A673 (cell line): ENCODE measurements at regions not wholly inside any gene's neighbourhood (a gene's known extent, or its start where the extent isn't known, plus 50 kb on each side); places are given as distances from the start of the nearest gene placed in this dataset.

Experiments
- BruUV-seq: library from RNA; stranded (reverse); fragments of 400-500 nt; replicated peaks from 2 replicates; lab custom pipeline; 2021; lab: Mats Ljungman, UMichigan
- CTCF ChIA-PET: fragments of 300-600 bp; sonication (Branson Sonifier 250); formaldehyde crosslinking; loops from one replicate; lab custom pipeline; 2022; ENCODE audit warnings: antibody characterized with exemption; lab: Charles Lee
- POLR2A ChIA-PET: fragments of 300-600 bp; sonication (Branson Sonifier 250); formaldehyde crosslinking; loops from one replicate; lab custom pipeline; 2022; ENCODE audit warnings: antibody characterized with exemption; ENCODE audit not compliant: low non-redundant PET; lab: Charles Lee
- DNase-seq: peaks from one replicate; pipeline ENCODE4 v3.0.0-alpha.2; 2015; ENCODE audit warnings: low spot score
- H3K27ac ChIP-seq: fragments of 200-600 bp; sonication (generic); 2 replicates; pipeline ENCODE4 v1.5.1; 2016; ENCODE audit warnings: mixed run types, low read depth, mild to moderate bottlenecking, mixed read lengths, antibody characterized with exemption, low read length; ENCODE audit not compliant: poor library complexity, severe bottlenecking
- H3K27me3 ChIP-seq: fragments of 200-600 bp; sonication (generic); replicated peaks from 2 replicates; pipeline ENCODE4 v1.6.1; 2017; ENCODE audit warnings: mixed run types, low read depth, mild to moderate bottlenecking, mixed read lengths, antibody characterized with exemption, low read length; ENCODE audit not compliant: insufficient read depth, poor library complexity
- H3K36me3 ChIP-seq: fragments of 200-600 bp; sonication (generic); 2 replicates; pipeline ENCODE4 v1.6.1; 2016; ENCODE audit warnings: mixed run types, mild to moderate bottlenecking, mixed read lengths, antibody characterized with exemption, low read length; ENCODE audit not compliant: insufficient read depth, poor library complexity, severe bottlenecking
- H3K4me1 ChIP-seq: fragments of 200-600 bp; sonication (generic); 2 replicates; pipeline ENCODE4 v1.6.1; 2017; ENCODE audit warnings: mixed run types, mild to moderate bottlenecking, mixed read lengths, antibody characterized with exemption, low read length; ENCODE audit not compliant: insufficient read depth, poor library complexity, severe bottlenecking
- H3K4me3 ChIP-seq: fragments of 200-600 bp; sonication (generic); 2 replicates; pipeline ENCODE4 v1.5.1; 2016; ENCODE audit warnings: low read depth, mixed run types, mild to moderate bottlenecking, mixed read lengths, low read length; ENCODE audit not compliant: poor library complexity, severe bottlenecking
- H3K9me3 ChIP-seq: fragments of 200-600 bp; sonication (generic); 2 replicates; pipeline ENCODE4 v1.6.1; 2016; ENCODE audit warnings: mixed run types, low read depth, mild to moderate bottlenecking, mixed read lengths, antibody characterized with exemption, low read length; ENCODE audit not compliant: poor library complexity, severe bottlenecking
- EZH2 ChIP-seq: fragments of 200-600 bp; sonication (generic); IDR thresholded peaks from 2 replicates; pipeline ENCODE4 v1.6.1; 2017; ENCODE audit warnings: borderline replicate concordance, low read depth, mild to moderate bottlenecking, mixed read lengths, antibody characterized with exemption, low read length; ENCODE audit not compliant: poor library complexity, severe bottlenecking
- intact Hi-C: fragments of 100-400 bp; cut with micrococcal nuclease; formaldehyde crosslinking; loops from one replicate; pipeline ENCODE4 v1.10.0; 2022; ENCODE audit not compliant: unreplicated experiment
- TF ChIP-seq, protein P1 (sequence below): fragments of 300-800, 200-600 bp; sonication (generic); conservative IDR thresholded peaks from 2 replicates; pipeline ENCODE4 v1.5.1; 2017; ENCODE audit warnings: low read depth, mild to moderate bottlenecking, antibody characterized with exemption, low read length, moderate library complexity, mixed read lengths

- peaks cover 27% of the 10 kb centered on the region for H3K27me3 ChIP-seq
- H3K36me3 ChIP-seq, result no peaks in the 10 kb centered on the region
- no peaks in the 10 kb centered on the region for H3K9me3 ChIP-seq
- ChIA-PET CTCF (no interaction called here), POLR2A (no interaction called here)
- H3K4me3 ChIP-seq, result no peak overlapping the region
- TF ChIP-seq, protein P1, sequence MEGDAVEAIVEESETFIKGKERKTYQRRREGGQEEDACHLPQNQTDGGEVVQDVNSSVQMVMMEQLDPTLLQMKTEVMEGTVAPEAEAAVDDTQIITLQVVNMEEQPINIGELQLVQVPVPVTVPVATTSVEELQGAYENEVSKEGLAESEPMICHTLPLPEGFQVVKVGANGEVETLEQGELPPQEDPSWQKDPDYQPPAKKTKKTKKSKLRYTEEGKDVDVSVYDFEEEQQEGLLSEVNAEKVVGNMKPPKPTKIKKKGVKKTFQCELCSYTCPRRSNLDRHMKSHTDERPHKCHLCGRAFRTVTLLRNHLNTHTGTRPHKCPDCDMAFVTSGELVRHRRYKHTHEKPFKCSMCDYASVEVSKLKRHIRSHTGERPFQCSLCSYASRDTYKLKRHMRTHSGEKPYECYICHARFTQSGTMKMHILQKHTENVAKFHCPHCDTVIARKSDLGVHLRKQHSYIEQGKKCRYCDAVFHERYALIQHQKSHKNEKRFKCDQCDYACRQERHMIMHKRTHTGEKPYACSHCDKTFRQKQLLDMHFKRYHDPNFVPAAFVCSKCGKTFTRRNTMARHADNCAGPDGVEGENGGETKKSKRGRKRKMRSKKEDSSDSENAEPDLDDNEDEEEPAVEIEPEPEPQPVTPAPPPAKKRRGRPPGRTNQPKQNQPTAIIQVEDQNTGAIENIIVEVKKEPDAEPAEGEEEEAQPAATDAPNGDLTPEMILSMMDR, result no peak
- no peak for TF ChIP-seq EZH2
- H3K27ac ChIP-seq, result no peak overlapping the region
- H3K4me1 ChIP-seq, result no peaks in the 10 kb centered on the region
- no TSS peak for BruUV-seq
- DNase-seq, result no peak
- intact Hi-C loops, result no loop called here
Measured at GRCh38 chr16:79318143-79318899, 282.2 kb downstream of the MAF start.

GRCh38 chr16:79317521-79317920 lies 283.0 kb downstream of the MAF start:
- DNase-seq, result no peak
- peaks cover 27% of the 10 kb centered on the region for H3K27me3 ChIP-seq
- no TSS peak for BruUV-seq
- ChIA-PET CTCF (no interaction called here), POLR2A (no interaction called here)
- H3K36me3 ChIP-seq, result no peaks in the 10 kb centered on the region
- no peak overlapping the region for H3K27ac ChIP-seq
- no peaks in the 10 kb centered on the region for H3K9me3 ChIP-seq
- no peak overlapping the region for H3K4me3 ChIP-seq
- TF ChIP-seq, protein P1, result no peak
- H3K4me1 ChIP-seq, result no peaks in the 10 kb centered on the region
- intact Hi-C loops, result no loop called here

DNA sequence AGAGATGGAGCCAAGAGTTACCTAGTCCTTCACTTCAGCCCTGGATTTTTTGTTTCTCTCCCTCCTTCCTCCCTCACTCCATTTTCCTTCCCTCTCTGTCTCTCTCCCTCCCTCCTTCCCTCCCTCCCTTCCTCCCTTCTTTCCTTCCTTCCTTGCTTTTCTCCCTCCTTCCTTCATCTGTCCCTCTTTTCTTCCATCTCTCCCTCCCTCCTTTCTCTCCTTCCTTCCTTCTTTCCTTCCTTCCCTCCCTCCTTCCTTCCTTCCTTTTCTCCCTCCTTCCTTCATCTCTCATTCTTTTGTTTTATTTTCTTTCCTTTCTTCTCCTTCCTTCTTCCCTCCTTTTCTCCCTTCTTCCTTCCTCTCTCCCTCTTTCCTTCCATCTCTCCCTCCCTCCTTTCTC lies 283.5 kb downstream of the MAF start:
- H3K4me1 ChIP-seq, result no peaks in the 10 kb centered on the region
- no peak overlapping the region for H3K4me3 ChIP-seq
- H3K36me3 ChIP-seq, result no peaks in the 10 kb centered on the region
- intact Hi-C loops, result no loop called here
- H3K27ac ChIP-seq, result no peak overlapping the region
- H3K27me3 ChIP-seq, result peaks cover 27% of the 10 kb centered on the region
- POLR2A ChIA-PET, result no interaction called here
- no TSS peak for BruUV-seq
- DNase-seq, result no peak
- CTCF ChIA-PET, result no interaction called here
- TF ChIP-seq, protein P1, result no peak
- no peak for TF ChIP-seq EZH2
- H3K9me3 ChIP-seq, result no peaks in the 10 kb centered on the region
